CD4-positive, alpha-beta T cell (primary cell): ENCODE measurements at regions not wholly inside any gene's neighbourhood (a gene's known extent, or its start where the extent isn't known, plus 50 kb on each side); places are given as distances from the start of the nearest gene placed in this dataset.

Experiments
- ATAC-seq: fragments of 200-7000 bp; cut with Tn5 transposase; one replicate; pipeline ENCODE4 v1.10.0; 2022; ENCODE audit warnings: mild to moderate bottlenecking; ENCODE audit not compliant: poor library complexity
- CTCF ChIA-PET: fragments of 350-600 bp; sonication (Branson Sonifier 250); formaldehyde crosslinking; loops from one replicate; lab custom pipeline; 2021; ENCODE audit warnings: antibody characterized with exemption, inconsistent platforms; lab: Charles Lee
- POLR2A ChIA-PET: fragments of 350-600 bp; sonication (Branson Sonifier 250); formaldehyde crosslinking; loops from one replicate; lab custom pipeline; 2021; ENCODE audit warnings: antibody characterized with exemption, inconsistent platforms; lab: Charles Lee
- DNase-seq, 14 experiments: peaks; one replicate each; pipeline ENCODE4 v3.0.0-alpha.2; 2013 to 2020; ENCODE audit warnings: mixed read lengths in 2 of 14
- H3K27ac ChIP-seq, 2 donors: one replicate each; pipeline versions ENCODE4 v1.5.1 to v1.7.0; 2013; ENCODE audit warnings: low read length in 2 of 2, low read depth in 1 of 2, mild to moderate bottlenecking in 1 of 2
- H3K27me3 ChIP-seq, 2 experiments: 1 replicate in 1 of 2; 2 replicates in 1 of 2; pipeline versions ENCODE4 v1.6.1 to v1.7.0; 2013; ENCODE audit warnings: low read length in 2 of 2, control low read depth in 1 of 2, mild to moderate bottlenecking in 1 of 2, moderate library complexity in 1 of 2; ENCODE audit not compliant: insufficient read depth in 2 of 2, control insufficient read depth in 1 of 2
- H3K36me3 ChIP-seq: one replicate; pipeline ENCODE4 v1.6.1; 2013; ENCODE audit warnings: low read length, control low read depth; ENCODE audit not compliant: insufficient read depth
- H3K4me1 ChIP-seq: one replicate; pipeline ENCODE4 v1.6.1; 2013; ENCODE audit warnings: low read length, control low read depth; ENCODE audit not compliant: insufficient read depth
- H3K4me3 ChIP-seq: one replicate; pipeline ENCODE4 v1.5.1; 2013; ENCODE audit warnings: mild to moderate bottlenecking, low read length, moderate library complexity
- H3K9me3 ChIP-seq, 2 experiments: 1 replicate in 1 of 2; 2 replicates in 1 of 2; pipeline versions ENCODE4 v1.6.1 to v1.7.0; 2013; ENCODE audit warnings: low read length in 2 of 2, mild to moderate bottlenecking in 2 of 2, control low read depth in 1 of 2, moderate library complexity in 1 of 2; ENCODE audit not compliant: control insufficient read depth in 1 of 2, insufficient read depth in 1 of 2
- H3K27ac Mint-ChIP-seq: one replicate; pipeline ENCODE4 v1.8.0; 2020; ENCODE audit warnings: mixed read lengths
- H3K27me3 Mint-ChIP-seq: one replicate; pipeline ENCODE4 v1.8.0; 2021; ENCODE audit warnings: mixed read lengths
- H3K36me3 Mint-ChIP-seq: one replicate; pipeline ENCODE4 v1.8.0; 2021; ENCODE audit warnings: low read depth, mixed read lengths
- H3K4me1 Mint-ChIP-seq: one replicate; pipeline ENCODE4 v1.8.0; 2021; ENCODE audit warnings: low read depth, mixed read lengths
- H3K4me3 Mint-ChIP-seq: one replicate; pipeline ENCODE4 v1.8.0; 2020; ENCODE audit warnings: mild to moderate bottlenecking, mixed read lengths
- H3K9me3 Mint-ChIP-seq: one replicate; pipeline ENCODE4 v1.8.0; 2020; ENCODE audit warnings: mixed read lengths
- intact Hi-C, 2 experiments: fragments of 100-400 bp; cut with DNase I in 1 of 2; cut with micrococcal nuclease in 1 of 2; formaldehyde crosslinking; loops; one replicate each; pipeline versions ENCODE4 v1.15.1 to v1.9.0; 2023 to 2025; cut with DNase I, micrococcal nuclease
- TF ChIP-seq, protein P1 (sequence below): fragments of 200-600 bp; IDR thresholded peaks from one replicate; pipeline ENCODE4 v1.8.0; 2022; ENCODE audit warnings: antibody characterized with exemption, mild to moderate bottlenecking

DNA sequence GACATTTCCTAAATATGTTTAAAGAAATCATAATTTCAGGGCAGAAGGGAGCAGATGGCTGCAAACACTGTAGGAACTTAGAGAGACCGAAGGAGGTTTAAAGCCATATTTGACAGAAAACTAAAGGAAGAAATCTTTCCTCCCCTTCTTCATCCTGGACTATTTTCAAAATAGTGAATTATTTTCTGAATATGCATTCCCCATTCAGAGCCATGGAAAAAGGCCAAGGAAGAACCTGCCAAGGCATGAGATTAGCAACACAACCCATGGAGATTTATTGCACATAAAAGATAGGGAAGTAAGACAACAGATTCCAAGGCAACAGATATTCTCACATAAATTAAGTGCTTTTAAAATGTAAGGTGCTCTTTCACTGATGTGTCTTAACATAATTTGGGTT, 233.3 kb upstream of the ADAMTS16 start:
- Histone ChIP-seq H3K4me1 (no peaks in the 10 kb centered on the region), H3K27ac (no peak overlapping the region), H3K36me3 (no peaks in the 10 kb centered on the region), H3K9me3 (peaks cover 0 to 20% of the 10 kb centered on the region in 2 experiments), H3K27me3 (no peaks in the 10 kb centered on the region), H3K4me3 (no peak overlapping the region)
- H3K4me1 Mint-ChIP-seq: no peaks in the 10 kb centered on the region
- no peak for DNase-seq
- no peak for ATAC-seq
- TF ChIP-seq, protein P1, sequence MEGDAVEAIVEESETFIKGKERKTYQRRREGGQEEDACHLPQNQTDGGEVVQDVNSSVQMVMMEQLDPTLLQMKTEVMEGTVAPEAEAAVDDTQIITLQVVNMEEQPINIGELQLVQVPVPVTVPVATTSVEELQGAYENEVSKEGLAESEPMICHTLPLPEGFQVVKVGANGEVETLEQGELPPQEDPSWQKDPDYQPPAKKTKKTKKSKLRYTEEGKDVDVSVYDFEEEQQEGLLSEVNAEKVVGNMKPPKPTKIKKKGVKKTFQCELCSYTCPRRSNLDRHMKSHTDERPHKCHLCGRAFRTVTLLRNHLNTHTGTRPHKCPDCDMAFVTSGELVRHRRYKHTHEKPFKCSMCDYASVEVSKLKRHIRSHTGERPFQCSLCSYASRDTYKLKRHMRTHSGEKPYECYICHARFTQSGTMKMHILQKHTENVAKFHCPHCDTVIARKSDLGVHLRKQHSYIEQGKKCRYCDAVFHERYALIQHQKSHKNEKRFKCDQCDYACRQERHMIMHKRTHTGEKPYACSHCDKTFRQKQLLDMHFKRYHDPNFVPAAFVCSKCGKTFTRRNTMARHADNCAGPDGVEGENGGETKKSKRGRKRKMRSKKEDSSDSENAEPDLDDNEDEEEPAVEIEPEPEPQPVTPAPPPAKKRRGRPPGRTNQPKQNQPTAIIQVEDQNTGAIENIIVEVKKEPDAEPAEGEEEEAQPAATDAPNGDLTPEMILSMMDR: no peak
- CTCF ChIA-PET: no interaction called here
- no peak overlapping the region for H3K27ac Mint-ChIP-seq
- H3K36me3 Mint-ChIP-seq: no peaks in the 10 kb centered on the region
- intact Hi-C loops: no loop called here
- no peak overlapping the region for H3K4me3 Mint-ChIP-seq
- no peaks in the 10 kb centered on the region for H3K27me3 Mint-ChIP-seq
- POLR2A ChIA-PET: no interaction called here
- no peaks in the 10 kb centered on the region for H3K9me3 Mint-ChIP-seq

DNA sequence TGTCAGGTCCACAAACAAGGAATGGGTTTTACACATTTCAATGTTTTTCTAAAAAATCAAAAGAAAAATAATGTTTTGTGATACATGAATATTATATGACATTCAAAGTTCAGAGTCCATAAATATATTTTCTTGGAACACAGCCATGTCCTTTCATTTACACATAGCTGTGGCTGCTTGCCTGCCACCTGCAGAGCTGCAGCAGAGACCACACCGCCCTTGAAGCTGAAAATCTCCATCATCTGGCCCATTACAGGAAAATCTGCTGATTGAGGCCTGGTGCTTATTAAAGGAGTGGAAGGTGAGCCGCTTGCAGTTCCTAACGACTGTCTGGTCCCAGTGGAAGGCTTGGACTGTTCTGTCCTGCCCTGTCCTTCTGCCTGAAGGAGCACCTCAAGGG, 232.6 kb upstream of the ADAMTS16 start:
- Mint-ChIP-seq H3K4me1 (no peaks in the 10 kb centered on the region), H3K9me3 (no peaks in the 10 kb centered on the region), H3K27ac (no peak overlapping the region), H3K4me3 (no peak overlapping the region), H3K27me3 (no peaks in the 10 kb centered on the region), H3K36me3 (no peaks in the 10 kb centered on the region)
- ChIA-PET CTCF (no interaction called here), POLR2A (no interaction called here)
- H3K27ac ChIP-seq: no peak overlapping the region
- H3K27me3 ChIP-seq: no peaks in the 10 kb centered on the region
- DNase-seq (no peak), ATAC-seq (no peak)
- H3K9me3 ChIP-seq: peaks cover 0 to 24% of the 10 kb centered on the region in 2 experiments
- no peak overlapping the region for H3K4me3 ChIP-seq
- no peaks in the 10 kb centered on the region for H3K36me3 ChIP-seq
- H3K4me1 ChIP-seq: no peaks in the 10 kb centered on the region
- intact Hi-C loops: no loop called here
- TF ChIP-seq, protein P1: no peak

DNA sequence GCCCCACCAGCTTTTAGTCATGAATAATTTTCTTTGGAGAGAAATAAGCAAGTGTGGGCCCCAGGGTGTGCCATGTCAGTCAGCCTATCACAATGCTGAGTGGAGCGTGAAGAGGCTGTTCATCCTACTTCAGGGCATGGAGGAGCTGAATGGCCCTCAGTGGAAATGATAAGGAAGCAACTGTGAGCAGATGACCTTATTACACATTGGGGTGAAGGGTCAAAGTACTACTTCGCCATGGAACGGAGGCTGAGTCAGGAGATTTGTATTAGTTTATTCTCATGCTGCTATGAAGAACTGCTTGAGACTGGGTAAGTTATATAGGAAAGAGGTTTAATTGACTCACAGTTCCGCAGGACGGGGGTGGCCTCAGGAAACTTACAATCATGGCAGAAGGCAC, 231.0 kb upstream of the ADAMTS16 start:
- Mint-ChIP-seq H3K27ac (no peak overlapping the region), H3K27me3 (no peaks in the 10 kb centered on the region), H3K4me1 (no peaks in the 10 kb centered on the region), H3K4me3 (no peak overlapping the region), H3K9me3 (no peaks in the 10 kb centered on the region), H3K36me3 (no peaks in the 10 kb centered on the region)
- TF ChIP-seq, protein P1: no peak
- no peak for DNase-seq
- Histone ChIP-seq H3K27ac (no peak overlapping the region), H3K27me3 (no peaks in the 10 kb centered on the region), H3K4me3 (no peak overlapping the region), H3K36me3 (no peaks in the 10 kb centered on the region), H3K9me3 (peaks cover 0 to 24% of the 10 kb centered on the region in 2 experiments), H3K4me1 (no peaks in the 10 kb centered on the region)
- CTCF ChIA-PET: no interaction called here
- POLR2A ChIA-PET: no interaction called here
- intact Hi-C loops: no loop called here
- no peak for ATAC-seq
